Neural cell (in vitro differentiated cells): ENCODE measurements at regions not wholly inside any gene's neighbourhood (a gene's known extent, or its start where the extent isn't known, plus 50 kb on each side); places are given as distances from the start of the nearest gene placed in this dataset.

Source experiments
- H2AFZ ChIP-seq: fragments of 200-600, 300-800 bp; sonication (generic), shearing (Covaris generic); 2 replicates; pipeline ENCODE4 v1.6.0; 2014; ENCODE audit warnings: low read depth, mild to moderate bottlenecking, antibody characterized with exemption, low read length, moderate library complexity
- H3F3A ChIP-seq: fragments of 200-600 bp; shearing (Covaris generic); 2 replicates; pipeline ENCODE4 v1.6.1; 2016; ENCODE audit warnings: mild to moderate bottlenecking, moderate library complexity, mixed read lengths, antibody characterized with exemption, low read length; ENCODE audit not compliant: insufficient read depth, poor library complexity, severe bottlenecking
- H3K27ac ChIP-seq: fragments of 200-600, 300-800 bp; sonication (generic), shearing (Covaris generic); 2 replicates; pipeline ENCODE4 v1.5.1; 2014; ENCODE audit warnings: mild to moderate bottlenecking, low read length, moderate library complexity
- H3K27me3 ChIP-seq: fragments of 300-800, 200-600 bp; sonication (generic), shearing (Covaris generic); 2 replicates; pipeline ENCODE4 v1.6.0; 2014; ENCODE audit warnings: mild to moderate bottlenecking, low read depth, low read length, moderate library complexity; ENCODE audit not compliant: insufficient read depth
- H3K36me3 ChIP-seq: fragments of 300-800, 200-600 bp; sonication (generic), shearing (Covaris generic); 2 replicates; pipeline ENCODE4 v1.5.1; 2014; ENCODE audit warnings: mild to moderate bottlenecking, antibody characterized with exemption, low read length, moderate library complexity; ENCODE audit not compliant: insufficient read depth
- H3K4me2 ChIP-seq: fragments of 300-800, 200-600 bp; sonication (generic), shearing (Covaris generic); 2 replicates; pipeline ENCODE4 v1.6.0; 2014; ENCODE audit warnings: mild to moderate bottlenecking, low read length
- H3K4me3 ChIP-seq: fragments of 300-800, 200-600 bp; sonication (generic), shearing (Covaris generic); 2 replicates; pipeline ENCODE4 v1.5.1; 2014; ENCODE audit warnings: mild to moderate bottlenecking, low read length, moderate library complexity
- H3K79me2 ChIP-seq: fragments of 200-600 bp; shearing (Covaris generic); replicated peaks from 2 replicates; pipeline ENCODE4 v1.6.0; 2014; ENCODE audit warnings: mild to moderate bottlenecking, low read length, moderate library complexity; ENCODE audit not compliant: insufficient read depth
- H3K9ac ChIP-seq: fragments of 300-800, 200-600 bp; sonication (generic), shearing (Covaris generic); 2 replicates; pipeline ENCODE4 v1.6.1; 2016; ENCODE audit warnings: mild to moderate bottlenecking, low read length, mixed read lengths
- H3K9me2 ChIP-seq: fragments of 200-600 bp; shearing (Covaris generic); 2 replicates; pipeline ENCODE4 v1.6.1; 2016; ENCODE audit warnings: mild to moderate bottlenecking, low read length, mixed read lengths; ENCODE audit not compliant: insufficient read depth
- H3K9me3 ChIP-seq: fragments of 200-600, 300-800 bp; sonication (generic), shearing (Covaris generic); 2 replicates; pipeline ENCODE4 v1.6.1; 2016; ENCODE audit warnings: mild to moderate bottlenecking, mixed run types, low read length, moderate library complexity, mixed read lengths
- H4K20me1 ChIP-seq: fragments of 200-600 bp; shearing (Covaris generic); 2 replicates; pipeline ENCODE4 v1.6.1; 2016; ENCODE audit warnings: mild to moderate bottlenecking, mixed run types; ENCODE audit not compliant: insufficient read depth
- EP300 ChIP-seq: fragments of 450-650 bp; conservative IDR thresholded peaks from 2 replicates; pipeline ENCODE4 v1.6.1; 2014; ENCODE audit warnings: antibody characterized with exemption, mild to moderate bottlenecking, moderate library complexity; ENCODE audit not compliant: poor library complexity, severe bottlenecking
- EZH2 ChIP-seq: fragments of 200-600, 300-800 bp; shearing (Covaris generic), sonication (generic); IDR thresholded peaks from 2 replicates; pipeline ENCODE4 v1.6.1; 2014; ENCODE audit warnings: antibody characterized with exemption, low read length, borderline replicate concordance, mild to moderate bottlenecking; ENCODE audit not compliant: insufficient read depth, poor library complexity, severe bottlenecking
- MXI1 ChIP-seq: fragments of 450-650 bp; conservative IDR thresholded peaks from 2 replicates; pipeline ENCODE4 v1.6.1; 2014; ENCODE audit warnings: antibody characterized with exemption, mild to moderate bottlenecking; ENCODE audit not compliant: poor library complexity, severe bottlenecking
- POLR2AphosphoS5 ChIP-seq: IDR thresholded peaks from 2 replicates; pipeline ENCODE4 v1.6.1; 2012
- RAD21 ChIP-seq: fragments of 450-650 bp; conservative IDR thresholded peaks from 2 replicates; pipeline ENCODE4 v1.6.1; 2014; ENCODE audit warnings: antibody characterized with exemption, mild to moderate bottlenecking, moderate library complexity
- REST ChIP-seq: IDR thresholded peaks from 2 replicates; pipeline ENCODE4 v1.6.1; 2012; ENCODE audit warnings: borderline replicate concordance
- SMC3 ChIP-seq: fragments of 450-650 bp; conservative IDR thresholded peaks from 2 replicates; pipeline ENCODE4 v1.6.1; 2014; ENCODE audit warnings: antibody characterized with exemption, mild to moderate bottlenecking, moderate library complexity; ENCODE audit not compliant: poor library complexity
- TAF1 ChIP-seq: IDR thresholded peaks from 2 replicates; pipeline ENCODE4 v1.6.1; 2012; ENCODE audit warnings: low read depth
- TF ChIP-seq, protein P1 (sequence below): fragments of 450-650 bp; IDR thresholded peaks from 2 replicates; pipeline ENCODE4 v1.5.1; 2014; ENCODE audit warnings: antibody characterized with exemption, mild to moderate bottlenecking, moderate library complexity; ENCODE audit not compliant: poor library complexity, severe bottlenecking

- no peaks in the 10 kb centered on the region for H3K9me3 ChIP-seq
- TF ChIP-seq EZH2: no peak
- TF ChIP-seq, protein P1, sequence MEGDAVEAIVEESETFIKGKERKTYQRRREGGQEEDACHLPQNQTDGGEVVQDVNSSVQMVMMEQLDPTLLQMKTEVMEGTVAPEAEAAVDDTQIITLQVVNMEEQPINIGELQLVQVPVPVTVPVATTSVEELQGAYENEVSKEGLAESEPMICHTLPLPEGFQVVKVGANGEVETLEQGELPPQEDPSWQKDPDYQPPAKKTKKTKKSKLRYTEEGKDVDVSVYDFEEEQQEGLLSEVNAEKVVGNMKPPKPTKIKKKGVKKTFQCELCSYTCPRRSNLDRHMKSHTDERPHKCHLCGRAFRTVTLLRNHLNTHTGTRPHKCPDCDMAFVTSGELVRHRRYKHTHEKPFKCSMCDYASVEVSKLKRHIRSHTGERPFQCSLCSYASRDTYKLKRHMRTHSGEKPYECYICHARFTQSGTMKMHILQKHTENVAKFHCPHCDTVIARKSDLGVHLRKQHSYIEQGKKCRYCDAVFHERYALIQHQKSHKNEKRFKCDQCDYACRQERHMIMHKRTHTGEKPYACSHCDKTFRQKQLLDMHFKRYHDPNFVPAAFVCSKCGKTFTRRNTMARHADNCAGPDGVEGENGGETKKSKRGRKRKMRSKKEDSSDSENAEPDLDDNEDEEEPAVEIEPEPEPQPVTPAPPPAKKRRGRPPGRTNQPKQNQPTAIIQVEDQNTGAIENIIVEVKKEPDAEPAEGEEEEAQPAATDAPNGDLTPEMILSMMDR: no peak
- no peak for TF ChIP-seq MXI1
- TF ChIP-seq REST: no peak
- no peak for TF ChIP-seq EP300
- TF ChIP-seq POLR2AphosphoS5: no peak
- no peak for TF ChIP-seq TAF1
- TF ChIP-seq SMC3: no peak
- no peak for TF ChIP-seq RAD21
- H3K27ac ChIP-seq: no peak overlapping the region
- H3F3A ChIP-seq: no peaks in the 10 kb centered on the region
- no peak overlapping the region for H2AFZ ChIP-seq
- no peaks in the 10 kb centered on the region for H3K27me3 ChIP-seq
- no peaks in the 10 kb centered on the region for H3K79me2 ChIP-seq
- no peak overlapping the region for H3K4me2 ChIP-seq
- no peaks in the 10 kb centered on the region for H3K36me3 ChIP-seq
- no peaks in the 10 kb centered on the region for H3K9me2 ChIP-seq
- no peak overlapping the region for H3K9ac ChIP-seq
- H4K20me1 ChIP-seq: no peaks in the 10 kb centered on the region
- no peak overlapping the region for H3K4me3 ChIP-seq
Measured at GRCh38 chr18:43686709-43687108, 409.4 kb upstream of the SYT4 start.

DNA sequence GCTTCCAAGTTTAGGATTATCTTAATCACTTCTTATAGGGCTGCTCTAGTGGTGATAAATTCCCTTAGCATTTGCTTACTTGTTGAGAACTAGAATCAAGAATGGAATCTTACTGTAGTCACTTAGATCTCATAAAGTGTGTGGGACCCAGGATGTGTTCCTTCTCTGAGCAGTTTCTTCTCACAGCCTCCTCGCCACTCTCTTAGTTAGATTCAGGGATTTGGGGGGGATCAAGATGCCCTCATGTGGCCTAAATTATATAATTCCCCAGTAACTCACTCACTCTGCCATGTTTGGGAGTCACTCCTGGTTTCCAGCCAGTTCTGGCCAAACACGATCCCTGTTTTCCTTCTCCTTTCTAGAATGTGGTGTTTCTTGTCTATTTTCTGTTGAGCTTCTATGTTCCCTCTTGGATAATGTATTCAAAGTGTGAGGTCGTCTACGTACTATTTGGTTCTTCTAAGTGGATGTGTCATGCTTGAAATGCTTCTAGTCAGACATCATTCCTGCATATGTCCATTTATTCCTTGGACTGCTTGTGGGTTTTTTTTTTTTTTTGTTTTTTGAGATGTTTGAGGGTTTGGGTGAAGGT is 414.9 kb upstream of the SYT4 start:
- Histone ChIP-seq H3K27me3 (no peaks in the 10 kb centered on the region), H3K27ac (no peak overlapping the region), H3K36me3 (no peaks in the 10 kb centered on the region), H3K9me3 (no peaks in the 10 kb centered on the region), H2AFZ (no peak overlapping the region), H3K9ac (no peak overlapping the region), H3F3A (no peaks in the 10 kb centered on the region), H3K4me2 (no peak overlapping the region), H3K79me2 (no peaks in the 10 kb centered on the region), H3K9me2 (no peaks in the 10 kb centered on the region), H3K4me3 (no peak overlapping the region), H4K20me1 (no peaks in the 10 kb centered on the region)
- no peak for TF ChIP-seq TAF1
- no peak for TF ChIP-seq POLR2AphosphoS5
- TF ChIP-seq, protein P1: no peak
- no peak for TF ChIP-seq EZH2
- TF ChIP-seq EP300: no peak
